DOHH2 (cell line): ENCODE measurements at regions not wholly inside any gene's neighbourhood (a gene's known extent, or its start where the extent isn't known, plus 50 kb on each side); places are given as distances from the start of the nearest gene placed in this dataset.

Experiments
- H3F3A ChIP-seq: fragments of 200-600 bp; sonication (generic), shearing (Covaris generic); 2 replicates; pipeline ENCODE4 v1.6.0; 2016; ENCODE audit warnings: antibody characterized with exemption, mild to moderate bottlenecking; ENCODE audit not compliant: control insufficient read depth, insufficient read depth
- H3K27ac ChIP-seq: fragments of 200-600 bp; sonication (generic); 2 replicates; pipeline ENCODE4 v1.5.1; 2014; ENCODE audit warnings: low read depth, mild to moderate bottlenecking, low read length, moderate library complexity
- H3K27me3 ChIP-seq: fragments of 200-600 bp; sonication (generic); 2 replicates; pipeline ENCODE4 v1.6.1; 2014; ENCODE audit warnings: mild to moderate bottlenecking, low read length, mixed read lengths; ENCODE audit not compliant: control insufficient read depth
- H3K36me3 ChIP-seq: fragments of 200-600 bp; sonication (generic); 2 replicates; pipeline ENCODE4 v1.6.1; 2014; ENCODE audit warnings: mild to moderate bottlenecking, low read length, moderate library complexity, mixed read lengths; ENCODE audit not compliant: control insufficient read depth
- H3K4me1 ChIP-seq: fragments of 200-600 bp; sonication (generic); 2 replicates; pipeline ENCODE4 v1.6.1; 2014; ENCODE audit warnings: mild to moderate bottlenecking, low read length, mixed read lengths; ENCODE audit not compliant: control insufficient read depth
- H3K4me2 ChIP-seq: fragments of 200-600 bp; sonication (generic); 2 replicates; pipeline ENCODE4 v1.6.0; 2014; ENCODE audit warnings: mild to moderate bottlenecking, low read length, moderate library complexity
- H3K4me3 ChIP-seq: fragments of 200-600 bp; sonication (generic); 2 replicates; pipeline ENCODE4 v1.5.1; 2014; ENCODE audit warnings: mild to moderate bottlenecking, low read length, mixed read lengths
- H3K79me2 ChIP-seq: fragments of 200-600 bp; sonication (generic); 2 replicates; pipeline ENCODE4 v1.6.1; 2014; ENCODE audit warnings: mild to moderate bottlenecking, low read length, mixed read lengths; ENCODE audit not compliant: control insufficient read depth
- H3K9me2 ChIP-seq: fragments of 200-600 bp; sonication (generic); replicated peaks from 2 replicates; pipeline ENCODE4 v1.6.1; 2014; ENCODE audit warnings: mild to moderate bottlenecking, low read length, mixed read lengths; ENCODE audit not compliant: control insufficient read depth
- H3K9me3 ChIP-seq: fragments of 200-600 bp; sonication (generic); 2 replicates; pipeline ENCODE4 v1.6.1; 2014; ENCODE audit warnings: antibody characterized with exemption, low read length, mixed read lengths; ENCODE audit not compliant: control insufficient read depth, insufficient read depth
- H4K20me1 ChIP-seq: fragments of 200-600 bp; sonication (generic); 2 replicates; pipeline ENCODE4 v1.6.0; 2014; ENCODE audit warnings: low read depth, mild to moderate bottlenecking, antibody characterized with exemption, low read length, moderate library complexity; ENCODE audit not compliant: control insufficient read depth, insufficient read depth
- CTCF ChIP-seq: fragments of 200-600 bp; sonication (generic); IDR thresholded peaks from one replicate; pipeline ENCODE4 v1.5.1; 2014; ENCODE audit warnings: antibody characterized with exemption, mild to moderate bottlenecking, low read depth, low read length; ENCODE audit not compliant: poor library complexity, severe bottlenecking
- EZH2phosphoT487 ChIP-seq: fragments of 200-600 bp; sonication (generic); IDR thresholded peaks from 2 replicates; pipeline ENCODE4 v1.6.1; 2017; ENCODE audit warnings: borderline replicate concordance, mild to moderate bottlenecking, antibody characterized with exemption, low read length, moderate library complexity, mixed read lengths

GRCh38 chr3:170644711-170645110 lies 58.8 kb upstream of the SLC7A14 start:
- no peaks in the 10 kb centered on the region for H3K36me3 ChIP-seq
- no peak for TF ChIP-seq CTCF
- no peak for TF ChIP-seq EZH2phosphoT487
- H3K9me3 ChIP-seq: peaks cover 2% of the 10 kb centered on the region; the same call in 1 of the 2 replicates
- no peaks in the 10 kb centered on the region for H3K9me2 ChIP-seq
- no peaks in the 10 kb centered on the region for H3K27me3 ChIP-seq
- peaks cover 9% of the 10 kb centered on the region; the same call in 1 of the 2 replicates for H3F3A ChIP-seq
- H3K4me3 ChIP-seq: no peak overlapping the region
- H3K27ac ChIP-seq: no peak overlapping the region
- no peaks in the 10 kb centered on the region for H4K20me1 ChIP-seq
- no peaks in the 10 kb centered on the region for H3K79me2 ChIP-seq
- no peak overlapping the region for H3K4me2 ChIP-seq
- H3K4me1 ChIP-seq: peaks cover 48% of the 10 kb centered on the region

- Histone ChIP-seq H3K36me3 (no peaks in the 10 kb centered on the region), H3K4me2 (0 out of 2 replicates have a peak overlapping the region, but pooled peaks have one; percentile 0), H3K9me3 (peaks cover 2% of the 10 kb centered on the region; the same call in 1 of the 2 replicates)
These were observed 58.0 kb upstream of the SLC7A14 start for GRCh38 chr3:170643831-170644230.

GRCh38 chr3:170642882-170643601 lies 57.2 kb upstream of the SLC7A14 start:
- H3K4me1 ChIP-seq: peaks cover 61% of the 10 kb centered on the region
- no peaks in the 10 kb centered on the region for H3K9me2 ChIP-seq
- no peaks in the 10 kb centered on the region for H3K36me3 ChIP-seq
- H3K9me3 ChIP-seq: peaks cover 2% of the 10 kb centered on the region; the same call in 1 of the 2 replicates
- peaks cover 9% of the 10 kb centered on the region; the same call in 1 of the 2 replicates for H3F3A ChIP-seq
- H3K27me3 ChIP-seq: no peaks in the 10 kb centered on the region
- TF ChIP-seq EZH2phosphoT487: no peak
- TF ChIP-seq CTCF: no peak
- no peaks in the 10 kb centered on the region for H4K20me1 ChIP-seq
- H3K4me3 ChIP-seq: no peak overlapping the region
- no peaks in the 10 kb centered on the region for H3K79me2 ChIP-seq
- no peak overlapping the region for H3K27ac ChIP-seq
- H3K4me2 ChIP-seq: 0 out of 2 replicates have a peak overlapping the region, but pooled peaks have one; percentile 0

More at GRCh38 chr3:170643831-170644230, 58.0 kb upstream of the SLC7A14 start:
- Histone ChIP-seq H3K79me2 (no peaks in the 10 kb centered on the region), H3K4me3 (no peak overlapping the region), H4K20me1 (no peaks in the 10 kb centered on the region), H3F3A (peaks cover 9% of the 10 kb centered on the region; the same call in 1 of the 2 replicates), H3K4me1 (peaks cover 56% of the 10 kb centered on the region), H3K27ac (no peak overlapping the region), H3K27me3 (no peaks in the 10 kb centered on the region), H3K9me2 (no peaks in the 10 kb centered on the region)
- TF ChIP-seq EZH2phosphoT487 (no peak), CTCF (no peak)
